Hematopoietic multipotent progenitor cell (in vitro differentiated cells): ENCODE measurements at regions not wholly inside any gene's neighbourhood (a gene's known extent, or its start where the extent isn't known, plus 50 kb on each side); places are given as distances from the start of the nearest gene placed in this dataset.

Experiments
- DNase-seq, 3 donors: peaks; one replicate each; pipeline ENCODE4 v3.0.0-alpha.2; 2011 to 2015; ENCODE audit warnings: low read depth in 2 of 3, low spot score in 2 of 3

- DNase-seq: no peak
Observed at GRCh38 chr11:131228378-131228777, 142.0 kb upstream of the NTM start.

GRCh38 chr11:131229221-131229620 is 141.2 kb upstream of the NTM start:
- no peak for DNase-seq

- DNase-seq: no peak
Observed at GRCh38 chr11:131231317-131231940, 139.0 kb upstream of the NTM start.

GRCh38 chr11:131232261-131232660 is 138.2 kb upstream of the NTM start:
- no peak for DNase-seq

GRCh38 chr11:131234221-131234620 is 136.2 kb upstream of the NTM start:
- no peak for DNase-seq

GRCh38 chr11:131235328-131236298 is 134.8 kb upstream of the NTM start:
- DNase-seq: no peak

GRCh38 chr11:131240421-131240820 is 130.0 kb upstream of the NTM start:
- no peak for DNase-seq

GRCh38 chr11:131242476-131243000 is 127.9 kb upstream of the NTM start:
- no peak for DNase-seq

- no peak for DNase-seq
Observed at GRCh38 chr11:131246156-131246555, 124.3 kb upstream of the NTM start.

GRCh38 chr11:131246663-131247062 is 123.8 kb upstream of the NTM start:
- DNase-seq: peak in 1 of 3 donors; percentile 3

GRCh38 chr11:131248588-131248987 is 121.8 kb upstream of the NTM start:
- no peak for DNase-seq

GRCh38 chr11:131253142-131253655 is 117.2 kb upstream of the NTM start:
- DNase-seq: no peak

GRCh38 chr11:131253656-131254151 is 116.7 kb upstream of the NTM start:
- no peak for DNase-seq

- no peak for DNase-seq
Observed at GRCh38 chr11:131254254-131254653, 116.2 kb upstream of the NTM start.

GRCh38 chr11:131274233-131274632 is 96.2 kb upstream of the NTM start:
- no peak for DNase-seq

- no peak for DNase-seq
Observed at GRCh38 chr11:131275580-131275979, 94.8 kb upstream of the NTM start.

GRCh38 chr11:131278472-131278871 is 91.9 kb upstream of the NTM start:
- DNase-seq: no peak

GRCh38 chr11:131279654-131280384 is 90.6 kb upstream of the NTM start:
- no peak for DNase-seq

- DNase-seq: no peak
Observed at GRCh38 chr11:131281316-131281715, 89.1 kb upstream of the NTM start.

- DNase-seq: no peak
Observed at GRCh38 chr11:131284041-131284440, 86.4 kb upstream of the NTM start.
